Adipose tissue (tissue), 3 donors: ENCODE measurements at regions not wholly inside any gene's neighbourhood (a gene's known extent, or its start where the extent isn't known, plus 50 kb on each side); places are given as distances from the start of the nearest gene placed in this dataset.
"Not testable (repeated sequence)": the region's sequence is repeated elsewhere in the genome, so short reads cannot be mapped to it uniquely, and the experiment has no call there.

Source experiments
- H3K27ac ChIP-seq: one replicate; pipeline ENCODE4 v1.5.1; 2013; ENCODE audit warnings: low read depth, low read length
- WGBS, 3 donors: extraction: QIAGEN DNeasy Blood & Tissue Kit; methylation state at CpG; one replicate each; pipeline ENCODE4 v1.1.7; 2013; 5-methylcytosine and 5-hydroxymethylcytosine counted together
- donor health status: healthy with polysubstance abuse.
- donor health status: Bipolar disorder and iron deficiency.
- donor health status: healthy.

DNA sequence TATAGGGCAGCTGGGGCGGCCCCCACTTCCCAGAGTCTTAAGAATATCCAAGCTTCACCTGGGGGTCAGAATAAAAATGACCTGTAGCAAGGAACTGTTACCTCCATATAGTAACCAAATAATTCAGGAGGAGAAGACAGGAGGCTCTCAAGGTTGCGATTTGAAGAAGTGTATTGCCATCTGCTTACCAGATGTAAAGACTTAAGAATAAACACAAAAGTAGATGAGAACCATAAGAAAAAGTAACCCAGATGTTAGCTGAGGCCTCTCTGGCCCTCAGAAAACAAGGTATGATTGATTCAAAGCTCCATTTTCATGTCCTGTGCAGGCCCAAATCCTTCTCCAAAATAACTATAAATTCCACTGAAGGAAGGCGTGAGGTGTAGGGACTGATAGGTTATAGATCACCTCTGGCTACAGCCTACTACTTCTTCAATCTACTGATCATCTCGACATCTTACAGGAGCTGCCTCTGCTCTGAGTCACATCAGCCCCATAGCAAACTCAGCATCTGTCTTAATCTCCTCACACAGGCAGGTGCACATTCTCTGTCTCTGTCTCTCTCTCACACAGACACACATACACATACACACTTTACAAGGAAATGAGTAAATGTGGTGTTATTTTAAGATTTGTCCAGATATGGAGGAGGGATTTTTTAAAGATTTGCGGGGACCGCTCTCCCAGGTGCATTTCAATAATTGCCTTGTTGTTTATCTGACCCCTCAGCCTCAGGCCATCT lies 193.9 kb upstream of the EDNRA start:
- no peak overlapping the region for H3K27ac ChIP-seq
- WGBS, 3 donors, result 62 to 87% (median 82%) methylated on average over 6 of the region's 6 CpGs

- WGBS, 3 donors, result 16 to 52% (median 46%) methylated on average over 2 of the region's 2 CpGs
- no peak overlapping the region for H3K27ac ChIP-seq
These were observed 193.4 kb upstream of the EDNRA start for GRCh38 chr4:147287588-147287890.

DNA sequence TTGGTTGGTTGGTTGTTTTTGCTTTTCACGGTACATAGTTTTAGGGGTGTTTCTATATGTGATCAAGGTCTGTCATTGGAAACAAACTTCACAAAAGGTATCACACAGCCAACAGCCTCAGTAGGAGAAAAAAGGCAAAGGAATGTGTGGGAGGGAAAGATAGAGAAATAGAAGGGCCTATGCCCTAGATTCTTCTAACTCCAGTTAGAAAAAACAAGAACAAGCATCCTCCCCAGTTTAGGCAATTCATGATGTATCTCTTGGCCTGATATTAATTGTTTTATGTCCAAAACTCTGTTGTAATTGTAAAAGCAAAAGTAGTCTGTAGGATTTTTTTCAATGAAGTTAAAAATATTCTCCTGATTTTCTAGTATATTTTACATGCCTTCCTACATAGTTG lies 192.4 kb upstream of the EDNRA start:
- WGBS, 3 donors, result 81 to 92% (median 85%) methylated on average over 1 of the region's 1 CpG
- no peak overlapping the region for H3K27ac ChIP-seq

- WGBS, 3 donors, result 87 to 90% (median 89%) methylated on average over 5 of the region's 5 CpGs
- H3K27ac ChIP-seq, result no peak overlapping the region
These were observed 191.7 kb upstream of the EDNRA start for GRCh38 chr4:147289181-147289580.

DNA sequence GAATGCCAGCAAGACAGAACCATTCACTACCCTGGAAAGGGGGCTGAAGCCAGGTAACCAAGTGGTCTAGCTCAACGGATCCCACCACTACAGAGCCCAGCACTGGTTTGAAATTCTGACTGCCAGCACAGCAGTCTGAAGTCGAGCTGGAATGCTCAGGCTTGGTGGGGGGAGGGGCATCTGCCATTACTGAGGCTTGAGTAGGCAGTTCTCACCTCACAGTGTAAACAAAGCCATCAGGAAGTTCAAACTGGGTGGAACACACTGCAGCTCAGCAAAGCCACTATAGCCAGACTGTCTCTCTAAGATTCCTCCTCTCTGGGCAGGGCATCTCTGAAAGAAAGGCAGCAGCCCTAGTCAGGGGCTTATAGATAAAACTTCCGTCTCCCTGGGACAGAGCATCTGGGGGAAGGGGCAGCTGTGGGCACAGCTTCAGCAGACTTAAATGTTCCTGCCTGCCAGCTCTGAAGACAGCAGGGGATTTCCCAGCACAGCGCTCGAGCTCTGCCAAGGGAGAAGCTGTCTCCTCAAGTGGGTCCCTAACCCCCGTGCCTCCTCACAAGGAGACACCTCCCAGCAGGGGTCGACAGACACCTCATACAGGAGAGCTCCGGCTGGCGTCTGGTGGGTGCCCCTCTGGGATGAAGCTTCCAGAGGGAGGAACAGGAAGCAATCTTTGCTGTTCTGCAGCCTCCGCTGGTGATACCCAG lies 188.1 kb upstream of the EDNRA start:
- H3K27ac ChIP-seq, result not testable (repeated sequence)
- 50 to 76% (median 75%) methylated on average over 10 of the region's 10 CpGs for WGBS, 3 donors

GRCh38 chr4:147293314-147293677 lies 187.6 kb upstream of the EDNRA start:
- not testable (repeated sequence) for H3K27ac ChIP-seq
- WGBS, 3 donors, result 41 to 88% (median 82%) methylated on average over 6 of the region's 6 CpGs

GRCh38 chr4:147299205-147299604 lies 181.7 kb upstream of the EDNRA start:
- WGBS, 3 donors, result 45 to 89% (median 84%) methylated on average over 1 of the region's 1 CpG
- H3K27ac ChIP-seq, result no peak overlapping the region

DNA sequence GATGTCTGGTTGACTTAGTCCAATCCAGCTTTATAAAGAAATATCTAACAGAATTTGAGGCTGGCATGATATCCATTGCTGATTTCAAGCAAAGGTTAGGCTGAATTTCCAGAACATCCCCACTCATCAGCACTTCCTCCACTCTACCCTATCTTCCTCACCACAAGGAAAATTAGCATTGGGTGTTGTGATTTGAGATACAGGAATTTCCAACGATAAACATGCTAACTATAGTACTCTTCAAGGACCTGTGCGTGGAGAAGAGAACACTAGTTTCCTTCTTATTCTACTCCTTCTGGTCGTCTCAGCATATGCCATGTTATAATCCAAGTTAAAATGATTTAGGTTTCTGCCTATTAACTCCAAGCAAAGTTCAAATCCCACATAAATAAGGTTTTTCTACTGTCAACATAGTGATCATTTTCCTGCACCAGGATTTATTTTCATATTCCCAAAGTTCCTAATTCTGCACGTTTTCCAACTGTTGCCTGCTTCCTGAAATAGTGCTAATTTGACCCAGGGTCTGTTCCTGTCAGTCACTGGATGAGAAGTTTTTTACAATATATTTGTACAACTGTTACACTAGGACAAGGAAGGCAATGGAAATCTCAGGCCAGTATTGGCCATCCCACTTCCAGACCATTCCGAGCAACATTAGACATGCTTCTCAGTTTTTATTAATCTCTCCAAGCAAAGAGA lies 177.6 kb upstream of the EDNRA start:
- no peak overlapping the region for H3K27ac ChIP-seq
- WGBS, 3 donors, result 47 to 57% (median 55%) methylated on average over 5 of the region's 5 CpGs

- 36 to 42% (median 38%) methylated on average over 3 of the region's 3 CpGs for WGBS, 3 donors
- H3K27ac ChIP-seq, result no peak overlapping the region
These were observed 177.0 kb upstream of the EDNRA start for GRCh38 chr4:147303873-147304229.

DNA sequence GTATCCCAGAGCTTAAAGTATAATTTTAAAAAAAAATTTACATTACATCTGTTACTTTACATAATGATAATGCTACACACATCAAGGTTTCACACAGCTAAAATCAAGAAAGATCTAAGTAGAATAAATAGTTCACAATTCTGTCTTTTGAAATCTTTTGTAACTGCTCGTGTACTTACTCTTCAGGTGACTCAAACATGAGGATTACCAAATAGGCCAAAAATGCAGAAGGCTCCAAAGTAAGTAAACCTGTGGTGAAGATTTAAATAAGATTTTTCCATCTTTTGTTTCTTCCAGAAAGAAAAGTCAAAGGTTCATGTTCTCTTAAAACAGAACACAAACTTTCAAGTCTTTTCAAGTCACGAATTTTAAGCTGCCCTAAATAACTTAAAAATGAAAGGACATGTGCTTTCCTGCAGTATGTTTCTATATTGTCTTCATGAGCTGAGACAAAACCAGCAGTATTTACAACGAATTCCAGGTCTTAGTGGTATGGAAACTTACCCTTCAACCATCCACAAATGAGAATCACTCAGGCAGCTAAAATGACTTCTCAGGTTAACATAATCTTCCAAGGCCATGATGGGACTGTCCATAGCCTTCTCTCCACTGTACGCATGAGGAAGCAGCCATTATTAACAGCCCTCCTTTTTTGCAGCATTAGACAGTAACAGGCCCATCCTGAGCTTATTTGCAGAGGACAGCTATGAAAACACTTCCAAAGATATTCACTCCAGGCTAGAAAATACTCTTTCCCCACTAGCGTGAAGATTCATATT lies 172.8 kb upstream of the EDNRA start:
- 50 to 84% (median 81%) methylated on average over 5 of the region's 5 CpGs for WGBS, 3 donors
- no peak overlapping the region for H3K27ac ChIP-seq

DNA sequence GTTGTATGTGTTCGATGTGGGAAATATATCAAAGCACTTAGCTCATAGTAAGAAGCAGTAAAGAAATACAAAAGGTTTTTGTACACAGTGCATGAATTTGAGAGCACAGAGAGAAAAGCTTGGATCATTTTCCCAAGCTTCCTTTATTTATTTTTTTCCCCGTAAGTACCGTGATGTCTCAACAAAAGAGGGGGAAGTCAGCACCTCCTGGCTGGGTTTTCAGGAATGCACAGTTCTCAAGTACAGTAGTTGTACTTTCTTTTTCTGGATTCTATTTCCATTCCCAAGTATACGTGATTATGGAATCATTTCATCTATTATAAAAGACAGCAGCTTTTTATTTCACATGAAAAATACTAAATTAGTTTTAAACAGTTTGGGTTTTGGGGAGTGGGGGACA lies 171.5 kb upstream of the EDNRA start:
- H3K27ac ChIP-seq, result no peak overlapping the region
- WGBS, 3 donors, result 44 to 60% (median 51%) methylated on average over 4 of the region's 4 CpGs

DNA sequence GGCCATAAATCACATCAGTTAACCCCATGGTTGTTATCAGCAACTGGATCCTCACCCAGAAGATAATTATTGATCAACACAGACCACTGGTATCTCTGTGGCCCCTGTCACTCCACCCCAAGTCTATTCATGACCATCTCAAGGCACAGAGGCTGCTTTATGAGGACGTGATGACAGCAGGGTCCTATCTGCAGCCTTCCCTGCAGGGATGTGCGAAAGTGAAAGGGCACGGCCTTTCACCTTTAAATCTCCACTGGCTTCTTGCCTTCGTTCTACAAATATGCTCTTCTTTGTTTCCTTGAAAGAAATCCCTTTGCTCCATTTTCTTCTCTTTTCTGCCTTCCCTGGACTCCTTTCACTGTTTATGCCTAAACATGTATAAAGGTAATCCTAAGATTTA lies 170.6 kb upstream of the EDNRA start:
- 46 to 75% (median 70%) methylated on average over 4 of the region's 4 CpGs for WGBS, 3 donors
- H3K27ac ChIP-seq, result no peak overlapping the region

DNA sequence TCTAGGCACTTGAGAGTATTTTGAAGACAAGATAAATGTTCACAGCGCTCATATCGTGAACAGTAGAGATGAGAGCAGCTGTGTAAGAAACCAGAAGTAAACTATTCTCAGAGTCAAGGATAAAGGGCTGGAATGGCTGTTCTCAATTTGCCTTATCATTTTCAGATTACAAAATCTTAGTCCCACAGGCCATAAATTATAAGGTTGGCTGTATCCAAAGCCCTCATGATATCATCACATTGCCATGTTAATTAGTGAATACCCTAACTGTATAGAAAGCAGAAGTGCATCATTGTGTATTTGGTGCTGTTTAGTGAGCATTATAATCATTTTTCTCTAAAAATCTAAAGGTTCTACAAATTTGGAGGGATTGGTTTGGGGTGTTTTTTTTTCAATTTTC lies 168.9 kb upstream of the EDNRA start:
- H3K27ac ChIP-seq, result no peak overlapping the region
- 60 to 80% (median 74%) methylated on average over 2 of the region's 2 CpGs for WGBS, 3 donors

GRCh38 chr4:147312376-147313046 lies 168.4 kb upstream of the EDNRA start:
- 47 to 70% (median 69%) methylated on average over 7 of the region's 7 CpGs for WGBS, 3 donors
- H3K27ac ChIP-seq, result no peak overlapping the region

DNA sequence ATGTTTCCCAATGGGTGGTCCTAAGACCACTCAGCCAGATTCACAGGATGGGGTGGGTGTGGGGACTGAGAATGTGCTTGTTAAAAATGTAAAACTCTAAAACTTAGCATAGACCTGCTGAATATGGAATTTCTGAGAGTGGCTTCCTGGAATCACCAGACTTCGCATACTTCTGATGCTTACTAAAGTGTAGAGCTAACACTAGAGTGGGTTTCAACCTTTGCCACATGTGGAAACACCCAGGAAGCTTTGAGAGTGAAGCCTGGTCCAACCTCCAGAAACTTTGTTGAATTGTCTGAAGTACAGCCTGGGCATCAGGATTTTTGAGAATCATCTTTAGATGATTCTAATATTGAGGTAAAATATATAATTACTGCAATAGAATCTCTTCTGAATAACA lies 167.8 kb upstream of the EDNRA start:
- no peak overlapping the region for H3K27ac ChIP-seq
- 93 to 100% (median 94%) methylated on average over 1 of the region's 1 CpG for WGBS, 3 donors

GRCh38 chr4:147318586-147318985 lies 162.3 kb upstream of the EDNRA start:
- 42 to 51% (median 48%) methylated on average over 3 of the region's 3 CpGs for WGBS, 3 donors
- no peak overlapping the region for H3K27ac ChIP-seq

- 74 to 86% (median 81%) methylated on average over 3 of the region's 3 CpGs for whole genome bisulfite sequencing, 3 donors
- H3K27ac ChIP-seq, result no peak overlapping the region
These were observed 155.3 kb upstream of the EDNRA start for GRCh38 chr4:147325571-147325981.

DNA sequence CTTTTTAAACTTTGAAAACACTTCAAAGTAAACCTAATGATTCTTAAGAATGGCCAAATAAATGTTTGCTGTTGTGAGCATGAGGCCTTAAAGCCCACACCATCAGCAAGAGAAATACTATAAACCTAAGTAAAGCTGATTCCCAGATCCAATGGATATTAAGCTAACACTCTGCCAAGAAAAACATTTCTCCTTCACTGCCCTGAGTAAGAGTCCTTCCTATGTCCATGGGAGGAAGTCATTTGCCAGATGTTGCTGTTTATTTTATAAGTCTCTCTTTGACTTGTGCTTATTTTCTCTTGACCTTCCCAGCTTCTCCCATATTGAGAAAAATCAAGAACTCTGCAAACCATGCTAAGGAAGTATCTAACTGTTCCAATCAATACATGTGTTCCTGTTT lies 154.3 kb upstream of the EDNRA start:
- H3K27ac ChIP-seq, result no peak overlapping the region

DNA sequence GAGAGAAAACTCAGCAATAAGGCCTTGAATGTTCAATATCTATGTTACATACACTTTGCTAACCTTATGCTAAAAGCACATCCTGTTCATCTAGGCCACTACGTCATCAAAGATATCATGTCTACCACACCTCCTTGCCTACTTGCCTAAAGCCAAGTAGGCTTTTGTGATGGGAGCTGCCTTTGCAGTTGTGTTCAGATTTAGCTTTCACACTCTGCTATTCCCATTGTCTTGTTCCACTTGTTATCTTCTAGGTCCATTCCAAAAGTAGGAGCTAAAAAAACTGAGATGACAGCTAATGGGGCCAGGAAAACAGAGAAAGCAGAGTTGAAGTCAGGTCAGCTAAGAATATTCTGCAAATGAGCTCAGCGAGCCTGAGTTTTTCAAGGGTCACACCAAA lies 153.6 kb upstream of the EDNRA start:
- WGBS, 3 donors, result 74 to 83% (median 80%) methylated on average over 2 of the region's 2 CpGs

More for the DNA sequence above, 153.6 kb upstream of the EDNRA start:
- H3K27ac ChIP-seq, result no peak overlapping the region
